Vagina (tissue), 2 donors: ENCODE measurements at regions not wholly inside any gene's neighbourhood (a gene's known extent, or its start where the extent isn't known, plus 50 kb on each side); places are given as distances from the start of the nearest gene placed in this dataset.

Experiments
- DNase-seq, 2 donors: peaks; one replicate each; pipeline ENCODE4 v3.0.0-alpha.2; 2017; ENCODE audit errors: extremely low spot score in 2 of 2
- H3K27ac ChIP-seq: fragments of 200-600 bp; sonication (generic); one replicate; pipeline ENCODE4 v1.5.1; 2019
- H3K27me3 ChIP-seq: fragments of 200-600 bp; sonication (generic); one replicate; pipeline ENCODE4 v1.5.1; 2019
- H3K36me3 ChIP-seq, 2 donors: fragments of 200-600 bp; sonication (generic); one replicate each; pipeline ENCODE4 v1.5.1; 2017 to 2019
- H3K4me1 ChIP-seq: fragments of 200-600 bp; sonication (generic); one replicate; pipeline ENCODE4 v1.5.1; 2019
- H3K4me3 ChIP-seq, 2 donors: fragments of 200-600 bp; sonication (generic); 1 replicate in 1 of 2; 2 replicates in 1 of 2; pipeline ENCODE4 v1.5.1; 2016 to 2019
- H3K9me3 ChIP-seq: fragments of 200-600 bp; sonication (generic); one replicate; pipeline ENCODE4 v1.5.1; 2019
- POLR2A ChIP-seq, 2 donors: fragments of 450-650 bp; IDR thresholded peaks; one replicate each; pipeline ENCODE4 v1.6.1; 2017; ENCODE audit warnings: antibody characterized with exemption in 2 of 2, mild to moderate bottlenecking in 2 of 2, moderate library complexity in 2 of 2
- POLR2AphosphoS5 ChIP-seq, 2 donors: sonication (generic); formaldehyde crosslinking; IDR thresholded peaks; one replicate each; pipeline ENCODE4 v1.9.0; 2017; ENCODE audit warnings: antibody characterized with exemption in 2 of 2, mild to moderate bottlenecking in 2 of 2, low read depth in 1 of 2; ENCODE audit not compliant: insufficient read depth in 1 of 2
- intact Hi-C: fragments of 100-400 bp; cut with DNase I; formaldehyde crosslinking; loops from one replicate; pipeline ENCODE4 v1.15.1; 2023
- TF ChIP-seq, protein P1 (sequence below), 3 experiments: fragments of 450-650 bp in 2 of 3; fragments of 200-600 bp in 1 of 3; sonication (generic) in 1 of 3; IDR thresholded peaks; one replicate each; pipeline ENCODE4 v1.5.1; 2017 to 2019; ENCODE audit warnings: antibody characterized with exemption in 3 of 3, mild to moderate bottlenecking in 2 of 3, moderate library complexity in 2 of 3

GRCh38 chr12:114864837-114865551, 181.0 kb upstream of the TBX3 start:
- intact Hi-C loops = no loop called here
- Histone ChIP-seq H3K9me3 (no peaks in the 10 kb centered on the region), H3K27ac (no peak overlapping the region), H3K4me1 (no peaks in the 10 kb centered on the region), H3K36me3 (no peaks in the 10 kb centered on the region), H3K27me3 (no peaks in the 10 kb centered on the region), H3K4me3 (no peak overlapping the region)
- DNase-seq = no peak
- TF ChIP-seq, protein P1, sequence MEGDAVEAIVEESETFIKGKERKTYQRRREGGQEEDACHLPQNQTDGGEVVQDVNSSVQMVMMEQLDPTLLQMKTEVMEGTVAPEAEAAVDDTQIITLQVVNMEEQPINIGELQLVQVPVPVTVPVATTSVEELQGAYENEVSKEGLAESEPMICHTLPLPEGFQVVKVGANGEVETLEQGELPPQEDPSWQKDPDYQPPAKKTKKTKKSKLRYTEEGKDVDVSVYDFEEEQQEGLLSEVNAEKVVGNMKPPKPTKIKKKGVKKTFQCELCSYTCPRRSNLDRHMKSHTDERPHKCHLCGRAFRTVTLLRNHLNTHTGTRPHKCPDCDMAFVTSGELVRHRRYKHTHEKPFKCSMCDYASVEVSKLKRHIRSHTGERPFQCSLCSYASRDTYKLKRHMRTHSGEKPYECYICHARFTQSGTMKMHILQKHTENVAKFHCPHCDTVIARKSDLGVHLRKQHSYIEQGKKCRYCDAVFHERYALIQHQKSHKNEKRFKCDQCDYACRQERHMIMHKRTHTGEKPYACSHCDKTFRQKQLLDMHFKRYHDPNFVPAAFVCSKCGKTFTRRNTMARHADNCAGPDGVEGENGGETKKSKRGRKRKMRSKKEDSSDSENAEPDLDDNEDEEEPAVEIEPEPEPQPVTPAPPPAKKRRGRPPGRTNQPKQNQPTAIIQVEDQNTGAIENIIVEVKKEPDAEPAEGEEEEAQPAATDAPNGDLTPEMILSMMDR (IDR thresholded peaks at IDR 0.05) = no peak
- TF ChIP-seq POLR2AphosphoS5 (IDR thresholded peaks at IDR 0.05; ENCODE audit: insufficient read depth in 1 of 2, low read depth in 1 of 2) = no peak
- TF ChIP-seq POLR2A (IDR thresholded peaks at IDR 0.05) = no peak

DNA sequence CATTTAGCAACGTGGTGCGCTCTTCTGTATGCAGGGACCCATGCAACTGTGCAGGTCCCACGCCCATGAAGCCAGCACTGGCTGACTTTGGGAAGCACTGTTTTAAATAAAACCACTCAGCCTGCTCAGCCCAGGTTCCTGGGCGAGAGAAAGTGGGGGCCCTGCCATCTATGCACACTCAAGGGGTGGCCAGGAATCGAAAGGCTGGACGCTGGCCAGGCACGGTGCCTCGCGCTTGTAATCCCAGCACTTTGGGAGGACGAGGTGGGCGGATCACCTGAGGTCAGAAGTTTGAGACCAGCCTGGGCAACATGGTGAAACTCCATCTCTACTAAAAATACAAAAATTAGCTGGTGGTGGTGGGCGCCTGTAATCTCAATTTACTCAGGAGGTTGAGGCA, 179.9 kb upstream of the TBX3 start:
- intact Hi-C loops = no loop called here
- Histone ChIP-seq H3K27me3 (no peaks in the 10 kb centered on the region), H3K9me3 (no peaks in the 10 kb centered on the region), H3K27ac (no peak overlapping the region), H3K4me3 (no peak overlapping the region), H3K4me1 (no peaks in the 10 kb centered on the region), H3K36me3 (no peaks in the 10 kb centered on the region)
- no peak for DNase-seq
- TF ChIP-seq POLR2AphosphoS5 (IDR thresholded peaks at IDR 0.05; ENCODE audit: insufficient read depth in 1 of 2, low read depth in 1 of 2) = no peak
- TF ChIP-seq POLR2A (IDR thresholded peaks at IDR 0.05) = no peak
- TF ChIP-seq, protein P1 (IDR thresholded peaks at IDR 0.05) = no peak

- no peak overlapping the region for H3K4me3 ChIP-seq
Measured at GRCh38 chr12:114860969-114861368, 177.0 kb upstream of the TBX3 start.

DNA sequence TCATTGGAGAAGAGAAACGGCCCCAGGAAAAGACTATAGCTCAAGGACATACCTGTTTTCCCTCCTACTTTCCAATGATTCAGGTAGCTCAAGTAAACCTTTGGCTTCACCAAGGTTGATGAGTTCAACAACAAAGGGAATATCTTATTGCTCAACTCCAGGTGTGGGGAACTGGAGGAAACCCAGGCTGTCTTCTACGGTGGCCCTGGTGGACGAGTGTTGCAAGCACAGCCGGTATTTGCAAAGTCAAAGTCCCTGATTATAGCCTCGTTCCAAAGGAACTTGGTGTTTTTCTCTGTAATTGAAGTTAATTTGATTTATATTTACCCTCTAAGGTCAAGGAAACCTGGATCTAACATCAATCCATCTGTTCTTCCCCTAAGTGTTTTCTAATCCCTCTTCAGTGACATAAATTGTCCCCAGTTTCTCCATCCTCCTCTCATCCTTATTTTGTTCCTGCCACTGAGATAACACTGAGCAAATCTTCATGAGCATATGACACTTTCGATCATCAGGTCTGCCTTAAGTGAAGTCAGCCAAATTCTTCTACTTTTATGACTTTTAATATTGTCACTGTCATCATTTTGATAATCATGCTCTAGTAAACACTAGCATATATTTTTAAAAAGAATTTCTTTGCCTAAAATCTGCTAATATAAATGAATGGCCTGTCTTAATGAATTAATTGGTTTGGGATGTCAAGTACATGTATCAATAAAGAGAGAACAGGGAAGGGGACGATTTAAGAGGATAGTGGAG, 174.6 kb upstream of the TBX3 start:
- Histone ChIP-seq H3K4me1 (no peaks in the 10 kb centered on the region), H3K36me3 (no peaks in the 10 kb centered on the region)
- TF ChIP-seq, protein P1 (IDR thresholded peaks at IDR 0.05) = no peak
- TF ChIP-seq POLR2AphosphoS5 (IDR thresholded peaks at IDR 0.05; ENCODE audit: insufficient read depth in 1 of 2, low read depth in 1 of 2) (no peak), POLR2A (IDR thresholded peaks at IDR 0.05) (no peak)

More at GRCh38 chr12:114860969-114861368, 177.0 kb upstream of the TBX3 start:
- Histone ChIP-seq H3K9me3 (no peaks in the 10 kb centered on the region), H3K36me3 (no peaks in the 10 kb centered on the region), H3K27ac (no peak overlapping the region), H3K27me3 (no peaks in the 10 kb centered on the region), H3K4me1 (no peaks in the 10 kb centered on the region)
- intact Hi-C loops = no loop called here
- no peak for DNase-seq
- no peak for TF ChIP-seq POLR2A (IDR thresholded peaks at IDR 0.05)

DNA sequence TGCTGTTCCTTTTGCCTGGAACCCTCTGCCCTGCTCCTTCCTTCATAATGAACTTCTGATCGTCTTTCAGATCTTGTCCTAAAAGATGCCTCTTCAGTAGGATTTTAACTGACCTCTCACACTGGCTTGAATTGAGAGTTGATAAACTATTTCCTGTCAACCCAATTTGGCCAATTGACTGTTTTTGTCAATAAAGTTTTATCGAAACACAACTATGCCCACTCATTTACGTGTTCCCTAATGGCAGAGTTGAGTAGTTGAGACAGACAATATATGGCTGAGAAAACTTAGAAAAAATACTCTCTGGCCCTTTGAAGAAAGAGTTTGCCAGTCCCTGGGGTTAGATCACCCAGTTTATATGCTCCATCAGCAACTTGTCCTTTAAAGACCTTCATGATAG, 171.7 kb upstream of the TBX3 start:
- intact Hi-C loops = no loop called here
- Histone ChIP-seq H3K9me3 (no peaks in the 10 kb centered on the region), H3K4me1 (no peaks in the 10 kb centered on the region), H3K4me3 (no peak overlapping the region), H3K36me3 (no peaks in the 10 kb centered on the region), H3K27ac (no peak overlapping the region), H3K27me3 (no peaks in the 10 kb centered on the region)
- no peak for DNase-seq
- TF ChIP-seq POLR2A (IDR thresholded peaks at IDR 0.05) (no peak), POLR2AphosphoS5 (IDR thresholded peaks at IDR 0.05; ENCODE audit: insufficient read depth in 1 of 2, low read depth in 1 of 2) (no peak)
- TF ChIP-seq, protein P1 (IDR thresholded peaks at IDR 0.05) = no peak

More for the DNA sequence above, 174.6 kb upstream of the TBX3 start:
- DNase-seq = no peak
- Histone ChIP-seq H3K27ac (no peak overlapping the region), H3K27me3 (no peaks in the 10 kb centered on the region), H3K4me3 (no peak overlapping the region), H3K9me3 (no peaks in the 10 kb centered on the region)
- intact Hi-C loops = no loop called here
